ENCODE measurements at regions not wholly inside any gene's neighbourhood (a gene's known extent, or its start where the extent isn't known, plus 50 kb on each side); places are given as distances from the start of the nearest gene placed in this dataset.

- no peak for TF ChIP-seq CHD7 (IDR thresholded peaks at IDR 0.05; ENCODE audit: insufficient replicate concordance, low read length)
- no peak for TF ChIP-seq MAFK (IDR thresholded peaks at IDR 0.05; ENCODE audit: low read depth, low read length)
- TF ChIP-seq GTF2F1 (IDR thresholded peaks at IDR 0.05; ENCODE audit: borderline replicate concordance, low read depth, low read length) = no peak
- TF ChIP-seq KDM4A (IDR thresholded peaks at IDR 0.05; ENCODE audit: low read depth, low read length, severe bottlenecking) = no peak
- TF ChIP-seq SP4 (IDR thresholded peaks at IDR 0.05; ENCODE audit: low read length) = no peak
- TF ChIP-seq EGR1 (IDR thresholded peaks at IDR 0.05; ENCODE audit: borderline replicate concordance, low read depth, low read length) = no peak
- no peak for TF ChIP-seq SIN3A (conservative IDR thresholded peaks at IDR 0.05 in 1 of 2, IDR thresholded peaks at IDR 0.05 in 1 of 2; ENCODE audit: low read depth in 1 of 2, low read length in 2 of 2)
- TF ChIP-seq YY1 (IDR thresholded peaks at IDR 0.05; ENCODE audit: low read depth, low read length) = no peak
- no peak for TF ChIP-seq EP300 (IDR thresholded peaks at IDR 0.05; ENCODE audit: borderline replicate concordance in 1 of 2, low read depth in 2 of 2, low read length in 2 of 2)
- no peak for TF ChIP-seq CHD1 (IDR thresholded peaks at IDR 0.05; ENCODE audit: low read depth, low read length)
- TF ChIP-seq BCL11A (IDR thresholded peaks at IDR 0.05; ENCODE audit: low read depth in 2 of 2, low read length in 2 of 2) = no peak
- no peak for TF ChIP-seq PHF8 (conservative IDR thresholded peaks at IDR 0.05; ENCODE audit: low read depth, low read length)
These were observed 78.9 kb upstream of the FGF3 start (continued) for GRCh38 chr11:69898123-69898522.
